Jurkat, Clone E6-1 (cell line): ENCODE measurements at regions not wholly inside any gene's neighbourhood (a gene's known extent, or its start where the extent isn't known, plus 50 kb on each side); places are given as distances from the start of the nearest gene placed in this dataset.
"Not testable (repeated sequence)": the region's sequence is repeated elsewhere in the genome, so short reads cannot be mapped to it uniquely, and the experiment has no call there.

ENCODE experiments used
- DNase-seq: peaks from one replicate; pipeline ENCODE4 v3.0.0-alpha.2; 2011; ENCODE audit warnings: low read depth, low spot score
- H3K4me3 ChIP-seq: 2 replicates; pipeline ENCODE4 v1.5.1; 2011; ENCODE audit warnings: mild to moderate bottlenecking, low read length, control low read depth, moderate library complexity

GRCh38 chr10:26355241-26355640 is 82.9 kb upstream of the APBB1IP start:
- no peak for DNase-seq
- H3K4me3 ChIP-seq = no peak overlapping the region

GRCh38 chr10:26357203-26357602 is 80.9 kb upstream of the APBB1IP start:
- DNase-seq = no peak
- H3K4me3 ChIP-seq = no peak overlapping the region

- DNase-seq = no peak
- H3K4me3 ChIP-seq = no peak overlapping the region
Measured at GRCh38 chr10:26358071-26358470, 80.1 kb upstream of the APBB1IP start.

- no peak overlapping the region for H3K4me3 ChIP-seq
- DNase-seq = no peak
Measured at GRCh38 chr10:26359670-26360069, 78.5 kb upstream of the APBB1IP start.

GRCh38 chr10:26361351-26361750 is 76.8 kb upstream of the APBB1IP start:
- DNase-seq = no peak
- H3K4me3 ChIP-seq = no peak overlapping the region

- DNase-seq = no peak
- no peak overlapping the region for H3K4me3 ChIP-seq
Measured at GRCh38 chr10:26361971-26362370, 76.2 kb upstream of the APBB1IP start.

- H3K4me3 ChIP-seq = no peak overlapping the region
- DNase-seq = no peak
Measured at GRCh38 chr10:26365681-26366358, 72.3 kb upstream of the APBB1IP start.

- not testable (repeated sequence) for H3K4me3 ChIP-seq, DNase-seq
Measured at GRCh38 chr10:26367035-26367434, 71.1 kb upstream of the APBB1IP start.

GRCh38 chr10:26367771-26368170 is 70.4 kb upstream of the APBB1IP start:
- no peak overlapping the region for H3K4me3 ChIP-seq
- peak; percentile 46 for DNase-seq

- no peak for DNase-seq
- H3K4me3 ChIP-seq = no peak overlapping the region
Measured at GRCh38 chr10:26368463-26368862, 69.7 kb upstream of the APBB1IP start.

- H3K4me3 ChIP-seq = no peak overlapping the region
- no peak for DNase-seq
Measured at GRCh38 chr10:26372513-26373354, 65.4 kb upstream of the APBB1IP start.

GRCh38 chr10:26374426-26374825 is 63.7 kb upstream of the APBB1IP start:
- H3K4me3 ChIP-seq = no peak overlapping the region
- DNase-seq = no peak

- H3K4me3 ChIP-seq, DNase-seq: not testable (repeated sequence)
Measured at GRCh38 chr10:26377224-26377810, 60.8 kb upstream of the APBB1IP start.

GRCh38 chr10:26378861-26379294 is 59.3 kb upstream of the APBB1IP start:
- no peak for DNase-seq
- H3K4me3 ChIP-seq = no peak overlapping the region

GRCh38 chr10:26380815-26381214 is 57.3 kb upstream of the APBB1IP start:
- DNase-seq = no peak
- H3K4me3 ChIP-seq = no peak overlapping the region

GRCh38 chr10:26381986-26382385 is 56.2 kb upstream of the APBB1IP start:
- H3K4me3 ChIP-seq = no peak overlapping the region
- no peak for DNase-seq

- DNase-seq = no peak
- no peak overlapping the region for H3K4me3 ChIP-seq
Measured at GRCh38 chr10:26384600-26384999, 53.5 kb upstream of the APBB1IP start.

GRCh38 chr10:26385443-26385842 is 52.7 kb upstream of the APBB1IP start:
- H3K4me3 ChIP-seq = no peak overlapping the region
- DNase-seq = no peak

- H3K4me3 ChIP-seq = no peak overlapping the region
- DNase-seq = no peak
Measured at GRCh38 chr10:26386781-26387180, 51.4 kb upstream of the APBB1IP start.
